Thoracic aorta (tissue), 2 donors: ENCODE measurements at regions not wholly inside any gene's neighbourhood (a gene's known extent, or its start where the extent isn't known, plus 50 kb on each side); places are given as distances from the start of the nearest gene placed in this dataset.

Experiments
- ATAC-seq: fragments of 150-250 bp; one replicate; pipeline ENCODE4 v1.8.0; 2017; ENCODE audit warnings: low read depth; ENCODE audit not compliant: insufficient number of reproducible peaks, low FRiP score
- DNase-seq: peaks from one replicate; pipeline ENCODE4 v3.0.0-alpha.2; 2020; ENCODE audit warnings: low spot score
- H3K27ac ChIP-seq, 2 donors: fragments of 200-600 bp; sonication (generic); 1 replicate in 1 of 2; 2 replicates in 1 of 2; pipeline ENCODE4 v1.5.1; 2016; ENCODE audit warnings: mild to moderate bottlenecking in 2 of 2, moderate library complexity in 2 of 2
- H3K27me3 ChIP-seq: fragments of 200-600 bp; sonication (generic); replicated peaks from 2 replicates; pipeline ENCODE4 v1.6.0; 2016; ENCODE audit warnings: mild to moderate bottlenecking; ENCODE audit not compliant: insufficient read depth
- H3K36me3 ChIP-seq: fragments of 200-600 bp; sonication (generic); one replicate; pipeline ENCODE4 v1.5.1; 2016
- H3K4me1 ChIP-seq, 2 donors: fragments of 200-600 bp; sonication (generic); 1 replicate in 1 of 2; 2 replicates in 1 of 2; pipeline versions ENCODE4 v1.5.1 to v1.6.0; 2016; ENCODE audit warnings: low read depth in 2 of 2, mild to moderate bottlenecking in 1 of 2; ENCODE audit not compliant: control insufficient read depth in 1 of 2
- H3K4me3 ChIP-seq: fragments of 200-600 bp; sonication (generic); 2 replicates; pipeline ENCODE4 v1.5.1; 2016; ENCODE audit warnings: mild to moderate bottlenecking
- H3K9me3 ChIP-seq: fragments of 200-600 bp; sonication (generic); 2 replicates; pipeline ENCODE4 v1.5.1; 2016
- TF ChIP-seq, protein P1 (sequence below): fragments of 200-600 bp; sonication (generic); IDR thresholded peaks from one replicate; pipeline ENCODE4 v1.5.1; 2019; ENCODE audit warnings: antibody characterized with exemption

DNA sequence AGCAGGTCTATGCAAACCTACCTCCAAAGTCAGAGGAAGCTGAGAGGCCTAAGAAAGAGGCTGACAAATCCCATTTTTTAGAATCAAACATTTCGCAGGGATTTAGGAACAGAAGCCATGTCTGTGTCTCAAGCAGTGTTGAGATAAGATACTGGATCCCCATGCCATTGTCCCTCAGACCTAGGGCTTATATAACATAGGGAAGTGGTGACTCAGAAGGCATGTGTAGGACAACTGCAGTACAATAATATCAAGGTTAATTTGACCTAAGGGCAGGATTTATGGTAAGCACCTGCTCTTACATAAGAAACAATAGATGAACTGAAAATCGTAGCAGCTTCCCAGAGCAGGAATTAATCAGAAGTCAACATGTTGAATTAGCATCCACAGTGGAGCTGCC is 459.4 kb downstream of the ANXA1 start:
- TF ChIP-seq, protein P1, sequence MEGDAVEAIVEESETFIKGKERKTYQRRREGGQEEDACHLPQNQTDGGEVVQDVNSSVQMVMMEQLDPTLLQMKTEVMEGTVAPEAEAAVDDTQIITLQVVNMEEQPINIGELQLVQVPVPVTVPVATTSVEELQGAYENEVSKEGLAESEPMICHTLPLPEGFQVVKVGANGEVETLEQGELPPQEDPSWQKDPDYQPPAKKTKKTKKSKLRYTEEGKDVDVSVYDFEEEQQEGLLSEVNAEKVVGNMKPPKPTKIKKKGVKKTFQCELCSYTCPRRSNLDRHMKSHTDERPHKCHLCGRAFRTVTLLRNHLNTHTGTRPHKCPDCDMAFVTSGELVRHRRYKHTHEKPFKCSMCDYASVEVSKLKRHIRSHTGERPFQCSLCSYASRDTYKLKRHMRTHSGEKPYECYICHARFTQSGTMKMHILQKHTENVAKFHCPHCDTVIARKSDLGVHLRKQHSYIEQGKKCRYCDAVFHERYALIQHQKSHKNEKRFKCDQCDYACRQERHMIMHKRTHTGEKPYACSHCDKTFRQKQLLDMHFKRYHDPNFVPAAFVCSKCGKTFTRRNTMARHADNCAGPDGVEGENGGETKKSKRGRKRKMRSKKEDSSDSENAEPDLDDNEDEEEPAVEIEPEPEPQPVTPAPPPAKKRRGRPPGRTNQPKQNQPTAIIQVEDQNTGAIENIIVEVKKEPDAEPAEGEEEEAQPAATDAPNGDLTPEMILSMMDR = no peak
- DNase-seq (no peak), ATAC-seq (no peak)
- Histone ChIP-seq H3K4me1 (no peaks in the 10 kb centered on the region), H3K27ac (no peak overlapping the region), H3K36me3 (no peaks in the 10 kb centered on the region), H3K9me3 (no peaks in the 10 kb centered on the region), H3K4me3 (no peak overlapping the region), H3K27me3 (no peaks in the 10 kb centered on the region)

DNA sequence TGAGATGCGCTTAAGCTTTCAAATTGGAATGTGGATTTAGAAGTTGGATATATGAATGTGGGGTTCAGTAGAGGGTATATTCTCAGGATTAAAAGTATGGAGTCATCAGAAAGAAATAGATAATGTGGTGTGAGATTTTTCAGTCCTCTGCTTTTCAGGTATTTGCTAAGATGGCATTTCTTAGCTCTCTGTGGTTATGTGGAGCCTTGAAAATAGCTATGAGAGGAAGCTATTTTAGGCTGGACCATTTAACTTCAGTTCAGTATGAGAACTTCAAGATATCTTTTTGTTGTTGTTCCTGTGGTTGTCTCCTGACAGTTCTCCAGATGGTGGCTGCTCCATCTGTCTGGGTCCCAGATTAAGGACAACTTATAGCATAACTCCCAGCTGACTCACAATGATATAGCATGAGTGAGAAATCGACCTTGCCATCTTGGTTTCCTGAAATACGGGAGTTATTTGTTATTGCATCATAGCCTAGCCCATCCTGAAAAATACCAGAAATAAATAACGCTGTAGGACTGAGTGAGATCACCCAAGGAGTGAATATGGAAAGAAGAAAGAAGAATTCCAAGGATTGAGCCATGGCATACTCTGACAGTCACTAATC is 461.5 kb downstream of the ANXA1 start:
- ATAC-seq (no peak), DNase-seq (no peak)
- no peak overlapping the region for H3K27ac ChIP-seq
- TF ChIP-seq, protein P1 = no peak
- H3K4me1 ChIP-seq = no peaks in the 10 kb centered on the region
- no peak overlapping the region for H3K4me3 ChIP-seq
- no peaks in the 10 kb centered on the region for H3K36me3 ChIP-seq
- H3K27me3 ChIP-seq = no peaks in the 10 kb centered on the region
- H3K9me3 ChIP-seq = no peaks in the 10 kb centered on the region

DNA sequence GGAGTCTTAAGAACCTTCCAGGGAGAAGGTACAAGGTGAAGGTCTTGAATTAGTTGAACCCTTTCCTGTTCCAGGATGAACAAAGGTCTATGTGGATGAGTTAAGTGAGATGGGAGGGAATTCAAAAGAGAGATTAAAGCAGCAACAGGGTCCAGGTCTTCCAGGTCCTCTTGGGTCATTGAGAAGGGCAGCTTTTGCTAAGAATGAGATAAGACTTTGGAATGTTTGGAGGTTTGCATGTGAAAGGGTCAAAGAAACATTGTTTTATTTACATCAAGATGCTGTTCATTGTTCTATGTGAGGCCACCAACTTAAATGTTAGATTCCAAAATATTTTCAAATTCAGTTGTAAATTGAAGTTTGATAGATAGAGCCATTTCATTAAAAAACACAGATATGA is 463.9 kb downstream of the ANXA1 start:
- ATAC-seq (no peak), DNase-seq (no peak)
- TF ChIP-seq, protein P1 = no peak
- no peaks in the 10 kb centered on the region for H3K36me3 ChIP-seq
- no peaks in the 10 kb centered on the region for H3K9me3 ChIP-seq
- no peaks in the 10 kb centered on the region for H3K27me3 ChIP-seq
- no peak overlapping the region for H3K4me3 ChIP-seq
- no peaks in the 10 kb centered on the region for H3K4me1 ChIP-seq
- no peak overlapping the region for H3K27ac ChIP-seq

DNA sequence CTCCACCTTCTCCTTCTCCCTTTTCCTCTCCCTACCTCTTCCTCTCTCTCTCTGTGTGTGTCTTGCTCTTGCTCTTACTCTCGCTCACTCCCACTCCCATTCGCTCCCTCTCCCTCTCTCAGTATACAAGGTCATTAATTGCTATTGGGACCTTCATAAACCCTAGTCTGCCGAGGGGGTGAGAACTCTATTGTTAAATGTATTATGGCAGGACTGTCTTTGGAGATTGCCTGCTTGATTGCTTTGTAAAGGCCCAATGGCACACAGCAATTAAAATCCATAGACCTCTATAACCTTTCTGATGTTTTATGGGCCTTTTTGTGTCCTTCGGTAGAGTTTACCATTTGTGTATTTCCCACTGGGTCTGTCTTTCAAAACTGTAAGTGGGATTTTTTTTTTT is 465.9 kb downstream of the ANXA1 start:
- TF ChIP-seq, protein P1 = no peak
- no peak for ATAC-seq
- H3K27me3 ChIP-seq = no peaks in the 10 kb centered on the region
- H3K27ac ChIP-seq = no peak overlapping the region
- DNase-seq = no peak
- H3K9me3 ChIP-seq = no peaks in the 10 kb centered on the region
- H3K4me3 ChIP-seq = no peak overlapping the region
- H3K4me1 ChIP-seq = no peaks in the 10 kb centered on the region
- H3K36me3 ChIP-seq = no peaks in the 10 kb centered on the region

DNA sequence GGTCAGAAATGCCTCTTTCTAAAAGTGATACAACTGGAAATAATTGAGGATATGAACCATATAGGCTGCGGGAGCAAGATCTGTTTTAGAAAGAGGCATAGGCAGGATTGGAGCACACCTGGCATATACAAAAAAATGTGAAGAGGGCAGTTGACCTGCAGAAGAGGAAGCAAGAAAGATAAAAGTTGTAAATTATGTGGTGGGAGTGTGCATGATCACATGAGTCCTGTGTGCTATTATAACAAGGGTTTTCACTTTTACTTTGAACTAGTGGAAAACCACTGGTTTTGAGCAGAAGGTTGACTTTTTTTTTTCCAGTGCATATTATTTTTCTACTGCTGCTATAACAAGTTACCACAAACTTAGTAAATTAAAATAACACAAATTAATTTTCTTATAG is 489.3 kb downstream of the ANXA1 start:
- DNase-seq (no peak), ATAC-seq (no peak)
- TF ChIP-seq, protein P1 = no peak
- no peak overlapping the region for H3K4me3 ChIP-seq
- H3K9me3 ChIP-seq = no peaks in the 10 kb centered on the region
- no peak overlapping the region for H3K27ac ChIP-seq
- no peaks in the 10 kb centered on the region for H3K36me3 ChIP-seq
- no peaks in the 10 kb centered on the region for H3K27me3 ChIP-seq
- no peaks in the 10 kb centered on the region for H3K4me1 ChIP-seq
